Lung (tissue), 11 donors: ENCODE measurements at regions not wholly inside any gene's neighbourhood (a gene's known extent, or its start where the extent isn't known, plus 50 kb on each side); places are given as distances from the start of the nearest gene placed in this dataset.

Source experiments
- ATAC-seq: fragments of 200-7000 bp; cut with Tn5 transposase; one replicate; pipeline ENCODE4 v1.9.1; 2020; ENCODE audit warnings: moderate number of reproducible peaks; ENCODE audit not compliant: insufficient read depth, low FRiP score
- DNase-seq, 3 donors: peaks; one replicate each; pipeline ENCODE4 v3.0.0-alpha.2; 2013 to 2017
- H3K27ac ChIP-seq, 2 donors: one replicate each; pipeline ENCODE4 v1.5.1; 2013; ENCODE audit warnings: mild to moderate bottlenecking in 2 of 2, moderate library complexity in 2 of 2, control low read depth in 1 of 2, inconsistent platforms in 1 of 2, low read depth in 1 of 2, low read length in 1 of 2
- H3K27me3 ChIP-seq, 3 donors: one replicate each; pipeline ENCODE4 v1.5.1; 2013; ENCODE audit warnings: low read length in 2 of 3; ENCODE audit not compliant: control insufficient read depth in 3 of 3, insufficient read depth in 3 of 3
- H3K36me3 ChIP-seq, 4 donors: one replicate each; pipeline ENCODE4 v1.5.1; 2013; ENCODE audit warnings: low read length in 4 of 4, mild to moderate bottlenecking in 1 of 4, moderate library complexity in 1 of 4; ENCODE audit not compliant: control insufficient read depth in 4 of 4, insufficient read depth in 4 of 4
- H3K4me1 ChIP-seq, 5 donors: one replicate each; pipeline ENCODE4 v1.5.1; 2013; ENCODE audit warnings: low read length in 5 of 5, mild to moderate bottlenecking in 2 of 5, moderate library complexity in 1 of 5; ENCODE audit not compliant: control insufficient read depth in 5 of 5, insufficient read depth in 5 of 5
- H3K4me3 ChIP-seq: one replicate; pipeline ENCODE4 v1.5.1; 2013; ENCODE audit warnings: mild to moderate bottlenecking, control low read depth, moderate library complexity
- H3K9ac ChIP-seq, 2 donors: one replicate each; pipeline ENCODE4 v1.5.1; 2013; ENCODE audit warnings: low read length in 2 of 2, control low read depth in 1 of 2; ENCODE audit not compliant: insufficient read depth in 1 of 2
- H3K9me3 ChIP-seq, 4 donors: one replicate each; pipeline ENCODE4 v1.5.1; 2013; ENCODE audit warnings: low read length in 3 of 4, mild to moderate bottlenecking in 1 of 4, moderate library complexity in 1 of 4; ENCODE audit not compliant: control insufficient read depth in 4 of 4, insufficient read depth in 3 of 4
- CTCF ChIP-seq: IDR thresholded peaks from 2 replicates; pipeline ENCODE4 v1.5.1; 2012; ENCODE audit warnings: mild to moderate bottlenecking; ENCODE audit errors: control extremely low read depth, extremely low read depth
- WGBS, 2 donors: extraction: QIAGEN DNeasy Blood & Tissue Kit; methylation state at CpG; one replicate each; pipeline ENCODE4 v1.1.7; 2013; 5-methylcytosine and 5-hydroxymethylcytosine counted together
- donor health status: control.
- donor health status: control.
- donor health status: Bipolar disorder and iron deficiency.
- donor health status: healthy.
- donor health status: DM: yes; HTN: yes; CAD: no.

DNA sequence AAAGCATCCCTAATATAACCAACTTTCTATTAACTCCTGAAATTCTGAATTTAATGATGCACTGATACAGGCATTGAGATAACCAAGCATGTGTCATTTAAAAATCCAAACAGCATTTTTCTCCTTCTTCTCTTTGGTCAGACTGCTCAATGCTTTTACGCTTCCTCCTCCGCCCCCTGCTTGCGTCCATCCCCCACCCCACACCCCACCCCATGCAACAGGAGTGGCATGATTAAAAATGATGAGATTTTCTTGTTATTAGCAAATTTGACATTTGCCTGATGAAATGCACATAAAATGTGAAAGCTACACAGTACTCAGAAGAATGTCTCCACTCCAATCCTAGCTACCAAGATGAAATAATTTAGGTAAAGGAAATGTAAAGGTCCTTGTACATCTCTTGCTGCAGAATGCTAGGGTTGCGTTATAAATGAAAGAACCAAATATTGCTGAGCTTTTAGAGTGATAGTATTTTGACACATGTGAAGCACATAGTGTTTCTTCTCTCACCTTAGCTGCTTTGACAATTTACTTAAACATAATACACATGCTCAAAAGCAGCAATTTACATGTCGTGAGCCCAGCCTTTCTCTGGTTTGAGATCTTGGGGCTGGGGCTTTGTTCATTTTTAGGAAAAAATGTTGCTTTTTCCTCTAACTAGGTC, 263.8 kb downstream of the MEIS1 start:
- Histone ChIP-seq H3K4me3 (no peak overlapping the region), H3K27ac (no peak overlapping the region)

GRCh38 chr2:66699416-66699792, 264.5 kb downstream of the MEIS1 start:
- no peak overlapping the region for H3K4me3 ChIP-seq
- peaks cover 0 to 86% (median 22%) of the 10 kb centered on the region in 5 donors for H3K4me1 ChIP-seq
- TF ChIP-seq CTCF: no peak
- H3K9me3 ChIP-seq: no peaks in the 10 kb centered on the region
- DNase-seq: peak in 2 of 3 donors; percentile 52 to 72
- no peak for ATAC-seq
- H3K9ac ChIP-seq: peak overlapping the region in 1 of 2 donors; percentile 75
- 77 to 90% methylated on average over 4 of the region's 4 CpGs for WGBS, 2 donors
- H3K36me3 ChIP-seq: no peaks in the 10 kb centered on the region
- no peak overlapping the region for H3K27ac ChIP-seq
- H3K27me3 ChIP-seq: no peaks in the 10 kb centered on the region

More for the DNA sequence above, 263.8 kb downstream of the MEIS1 start:
- ATAC-seq (no peak), DNase-seq (peak in 2 of 3 donors; percentile 53 to 65)
- TF ChIP-seq CTCF: no peak
- Histone ChIP-seq H3K4me1 (peaks cover 0 to 92% (median 22%) of the 10 kb centered on the region in 5 donors), H3K36me3 (no peaks in the 10 kb centered on the region), H3K9me3 (no peaks in the 10 kb centered on the region), H3K27me3 (no peaks in the 10 kb centered on the region), H3K9ac (peak overlapping the region in 1 of 2 donors; percentile 86)
- 78 to 85% methylated on average over 5 of the region's 5 CpGs for WGBS, 2 donors

GRCh38 chr2:66699793-66700676, 265.1 kb downstream of the MEIS1 start:
- no peak for ATAC-seq
- H3K9ac ChIP-seq: peak overlapping the region in 1 of 2 donors; percentile 75
- WGBS, 2 donors: 66 to 77% methylated on average over 7 of the region's 7 CpGs
- H3K9me3 ChIP-seq: no peaks in the 10 kb centered on the region
- peaks cover 0 to 80% (median 22%) of the 10 kb centered on the region in 5 donors for H3K4me1 ChIP-seq
- TF ChIP-seq CTCF: no peak
- no peaks in the 10 kb centered on the region for H3K36me3 ChIP-seq
- H3K4me3 ChIP-seq: no peak overlapping the region
- peak in 2 of 3 donors; percentile 64 to 72 for DNase-seq
- no peaks in the 10 kb centered on the region for H3K27me3 ChIP-seq
- no peak overlapping the region for H3K27ac ChIP-seq
